Endothelial cell of umbilical vein (primary cell): ENCODE measurements at regions not wholly inside any gene's neighbourhood (a gene's known extent, or its start where the extent isn't known, plus 50 kb on each side); places are given as distances from the start of the nearest gene placed in this dataset.

Experiments
- BruUV-seq: library from RNA; stranded (reverse); fragments of 400-500 nt; replicated peaks from 2 replicates; lab custom pipeline; 2021; lab: Mats Ljungman, UMichigan
- CTCF ChIA-PET: fragments of 300-600, 350-600 bp; sonication (Branson Sonifier 250); formaldehyde crosslinking; loops from one replicate; lab custom pipeline; 2021; ENCODE audit warnings: antibody characterized with exemption, inconsistent platforms; lab: Charles Lee
- POLR2A ChIA-PET: fragments of 300-600, 350-600 bp; sonication (Branson Sonifier 250); formaldehyde crosslinking; loops from one replicate; lab custom pipeline; 2021; ENCODE audit warnings: antibody characterized with exemption, inconsistent platforms; lab: Charles Lee
- DNase-seq: peaks from one replicate; pipeline ENCODE4 v3.0.0-alpha.2; 2011; ENCODE audit warnings: low read depth, low spot score
- FAIRE-seq: peaks from 2 replicates; lab custom pipeline; 2011; peaks lifted over from hg19 to GRCh38; lab: Jason Lieb, UNC
- H2AFZ ChIP-seq: 2 replicates; pipeline ENCODE4 v1.6.0; 2012; ENCODE audit warnings: low read depth, low read length, control low read depth, inconsistent platforms
- H3K27ac ChIP-seq: 2 replicates; pipeline ENCODE4 v1.5.1; 2011; ENCODE audit warnings: low read depth, mild to moderate bottlenecking, control low read depth, low read length, moderate library complexity; ENCODE audit not compliant: insufficient read depth
- H3K27me3 ChIP-seq, 2 experiments: 2 replicates each; pipeline versions ENCODE4 v1.6.0 to v1.6.1; 2011; ENCODE audit warnings: low read length in 2 of 2, mixed read lengths in 1 of 2; ENCODE audit not compliant: control insufficient read depth in 2 of 2, insufficient read depth in 2 of 2
- H3K36me3 ChIP-seq, 2 experiments: 2 replicates in 1 of 2; 3 replicates in 1 of 2; pipeline ENCODE4 v1.5.1; 2011; ENCODE audit warnings: low read length in 2 of 2, mild to moderate bottlenecking in 1 of 2, moderate library complexity in 1 of 2; ENCODE audit not compliant: control insufficient read depth in 2 of 2, insufficient read depth in 2 of 2; ENCODE audit errors: extremely low read depth in 1 of 2
- H3K4me1 ChIP-seq: 3 replicates; pipeline ENCODE4 v1.5.1; 2011; ENCODE audit warnings: mild to moderate bottlenecking, low read length; ENCODE audit not compliant: control insufficient read depth, insufficient read depth; ENCODE audit errors: extremely low read depth
- H3K4me2 ChIP-seq: 2 replicates; pipeline ENCODE4 v1.6.1; 2011; ENCODE audit warnings: low read length, control low read depth, mixed read lengths; ENCODE audit not compliant: insufficient read depth
- H3K4me3 ChIP-seq, 3 experiments: fragments of 200-600 bp in 1 of 3; sonication (generic), shearing (Covaris generic) in 1 of 3; replicated peaks in 1 of 3; 2 replicates each; pipeline ENCODE4 v1.5.1; 2011 to 2016; ENCODE audit warnings: control low read depth in 3 of 3, low read length in 3 of 3, mild to moderate bottlenecking in 2 of 3, inconsistent platforms in 1 of 3, low read depth in 1 of 3, moderate library complexity in 1 of 3; ENCODE audit not compliant: insufficient read depth in 1 of 3
- H3K79me2 ChIP-seq: 2 replicates; pipeline ENCODE4 v1.6.0; 2012; ENCODE audit warnings: low read length, inconsistent platforms; ENCODE audit not compliant: control insufficient read depth, insufficient read depth
- H3K9ac ChIP-seq: replicated peaks from 2 replicates; pipeline ENCODE3; 2011; ENCODE audit warnings: low read length, control low read depth; ENCODE audit not compliant: insufficient read depth; ENCODE audit errors: extremely low read depth
- H3K9me1 ChIP-seq: replicated peaks from 3 replicates; pipeline ENCODE4 v1.6.0; 2011; ENCODE audit warnings: mild to moderate bottlenecking, low read length; ENCODE audit not compliant: control insufficient read depth, insufficient read depth; ENCODE audit errors: extremely low read depth
- H3K9me3 ChIP-seq: replicated peaks from 2 replicates; pipeline ENCODE4 v1.5.1; 2012; ENCODE audit warnings: low read length, inconsistent platforms; ENCODE audit not compliant: control insufficient read depth, insufficient read depth
- H4K20me1 ChIP-seq: replicated peaks from 2 replicates; pipeline ENCODE3; 2011; ENCODE audit warnings: mild to moderate bottlenecking, low read length; ENCODE audit not compliant: control insufficient read depth, insufficient read depth; ENCODE audit errors: extremely low read depth
- CTCF ChIP-seq, 2 donors: IDR thresholded peaks; 1 replicate in 1 of 2; 2 replicates in 1 of 2; pipeline ENCODE4 v1.5.1; 2011; ENCODE audit warnings: low read length in 2 of 2, mild to moderate bottlenecking in 2 of 2, moderate library complexity in 2 of 2, control low read depth in 1 of 2, inconsistent platforms in 1 of 2, low read depth in 1 of 2; ENCODE audit not compliant: insufficient read depth in 1 of 2; ENCODE audit errors: extremely low read depth in 1 of 2
- EZH2 ChIP-seq: IDR thresholded peaks from 2 replicates; pipeline ENCODE4 v1.6.1; 2012; ENCODE audit warnings: borderline replicate concordance, low read depth, mild to moderate bottlenecking, moderate library complexity, low read length, inconsistent platforms; ENCODE audit not compliant: severe bottlenecking
- FOS ChIP-seq: IDR thresholded peaks from 2 replicates; pipeline ENCODE4 v1.6.1; 2011; ENCODE audit warnings: mild to moderate bottlenecking, low read length, moderate library complexity, borderline replicate concordance; ENCODE audit not compliant: insufficient read depth
- GATA2 ChIP-seq: IDR thresholded peaks from 2 replicates; pipeline ENCODE4 v1.7.0; 2011; ENCODE audit warnings: low read depth, mild to moderate bottlenecking, moderate library complexity, mixed read lengths, low read length; ENCODE audit not compliant: insufficient read length, insufficient read depth
- JUN ChIP-seq: IDR thresholded peaks from 2 replicates; pipeline ENCODE4 v1.6.1; 2011; ENCODE audit warnings: borderline replicate concordance, low read depth; ENCODE audit not compliant: insufficient read length, insufficient read depth
- MAX ChIP-seq: IDR thresholded peaks from 2 replicates; pipeline ENCODE4 v1.6.1; 2011; ENCODE audit not compliant: insufficient read depth, insufficient read length
- MYC ChIP-seq: IDR thresholded peaks from one replicate; pipeline ENCODE4 v1.6.1; 2011; ENCODE audit warnings: mild to moderate bottlenecking, low read depth, low read length
- POLR2A ChIP-seq: IDR thresholded peaks from 2 replicates; pipeline ENCODE4 v1.6.1; 2012; ENCODE audit warnings: low read depth, mild to moderate bottlenecking, control low read depth, low read length
- POLR2AphosphoS5 ChIP-seq: IDR thresholded peaks from 2 replicates; pipeline ENCODE4 v1.6.1; 2012; ENCODE audit warnings: low read depth, mild to moderate bottlenecking, control low read depth, low read length, moderate library complexity; ENCODE audit not compliant: insufficient read depth
- dilution Hi-C: fragments of 300-500 bp; cut with MboI; formaldehyde crosslinking; loops from one replicate; pipeline ENCODE4 v1.15.0; 2019; ENCODE audit warnings: low sequenced_read_pairs; ENCODE audit not compliant: extremely low pct_ligation_motif_present
- intact Hi-C: fragments of 100-400 bp; cut with micrococcal nuclease; formaldehyde crosslinking; loops from one replicate; pipeline ENCODE4 v1.10.0; 2022

- Histone ChIP-seq H3K4me3 (no peak overlapping the region), H3K9ac (no peak overlapping the region), H3K9me3 (no peaks in the 10 kb centered on the region), H2AFZ (no peak overlapping the region), H3K36me3 (no peaks in the 10 kb centered on the region), H3K27ac (no peak overlapping the region), H3K4me2 (no peak overlapping the region), H4K20me1 (no peaks in the 10 kb centered on the region), H3K27me3 (no peaks in the 10 kb centered on the region), H3K9me1 (no peaks in the 10 kb centered on the region), H3K4me1 (no peaks in the 10 kb centered on the region), H3K79me2 (no peaks in the 10 kb centered on the region)
- DNase-seq (no peak), FAIRE-seq (no peak)
- TF ChIP-seq CTCF (IDR thresholded peaks at IDR 0.05; ENCODE audit: extremely low read depth in 1 of 2, insufficient read depth in 1 of 2, low read depth in 1 of 2, low read length in 2 of 2) (no peak), MYC (no peak), POLR2A (no peak), EZH2 (no peak), MAX (no peak), FOS (no peak), GATA2 (no peak), POLR2AphosphoS5 (no peak), JUN (no peak)
- CTCF ChIA-PET = no interaction called here
- intact Hi-C loops = no loop called here
- BruUV-seq = no TSS peak
- POLR2A ChIA-PET = no interaction called here
- dilution Hi-C loops = no loop called here
Observed at GRCh38 chrX:102787283-102787682, 66.7 kb downstream of the GPRASP3 start.
